ENCODE measurements at regions not wholly inside any gene's neighbourhood (a gene's known extent, or its start where the extent isn't known, plus 50 kb on each side); places are given as distances from the start of the nearest gene placed in this dataset.

- ATAC-seq = peak; percentile 27
- Histone ChIP-seq H3K36me3 (no peaks in the 10 kb centered on the region), H3K9me3 (no peaks in the 10 kb centered on the region), H3K27ac (no peak overlapping the region), H3K4me1 (no peaks in the 10 kb centered on the region), H3K4me3 (no peak overlapping the region), H3K27me3 (no peaks in the 10 kb centered on the region)
- no CpG with 5 or more reads among the region's 4 CpGs for WGBS, 2 donors (ENCODE audit: low coverage in 1 of 2)
- TF ChIP-seq EP300 (IDR thresholded peaks at IDR 0.05) (no peak), POLR2AphosphoS5 (IDR thresholded peaks at IDR 0.05) (no peak), CTCF (IDR thresholded peaks at IDR 0.05) (no peak), POLR2A (IDR thresholded peaks at IDR 0.05) (no peak)
These were observed 99.6 kb upstream of the PFN2 start for GRCh38 chr3:150070271-150070670.

- no peaks in the 10 kb centered on the region for H3K27me3 ChIP-seq
- WGBS, 2 donors (ENCODE audit: low coverage in 1 of 2) = 80% methylated on average over 1 of the region's 1 CpG; no CpG with 5 or more reads in 1 of the 2 donors
- no peaks in the 10 kb centered on the region for H3K4me1 ChIP-seq
- H3K36me3 ChIP-seq = no peaks in the 10 kb centered on the region
- TF ChIP-seq CTCF (IDR thresholded peaks at IDR 0.05) (no peak), POLR2AphosphoS5 (IDR thresholded peaks at IDR 0.05) (no peak), POLR2A (IDR thresholded peaks at IDR 0.05) (no peak), EP300 (IDR thresholded peaks at IDR 0.05) (no peak)
- H3K27ac ChIP-seq = no peak overlapping the region
- no peak overlapping the region for H3K4me3 ChIP-seq
- H3K9me3 ChIP-seq = no peaks in the 10 kb centered on the region
- ATAC-seq = no peak
These were observed 98.9 kb upstream of the PFN2 start for GRCh38 chr3:150069633-150070032.

GRCh38 chr3:150069154-150069527 is 98.4 kb upstream of the PFN2 start:
- no peaks in the 10 kb centered on the region for H3K36me3 ChIP-seq
- no peaks in the 10 kb centered on the region for H3K4me1 ChIP-seq
- no peak for ATAC-seq
- no peak overlapping the region for H3K27ac ChIP-seq
- TF ChIP-seq POLR2AphosphoS5 (IDR thresholded peaks at IDR 0.05) = no peak
- TF ChIP-seq CTCF (IDR thresholded peaks at IDR 0.05) = no peak
- TF ChIP-seq EP300 (IDR thresholded peaks at IDR 0.05) = no peak
- TF ChIP-seq POLR2A (IDR thresholded peaks at IDR 0.05) = no peak
- WGBS, 2 donors (ENCODE audit: low coverage in 1 of 2) = 33 to 75% methylated on average over 1 of the region's 1 CpG
- H3K9me3 ChIP-seq = no peaks in the 10 kb centered on the region
- no peaks in the 10 kb centered on the region for H3K27me3 ChIP-seq
- no peak overlapping the region for H3K4me3 ChIP-seq

- Histone ChIP-seq H3K4me3 (no peak overlapping the region), H3K4me1 (no peaks in the 10 kb centered on the region), H3K27ac (no peak overlapping the region), H3K27me3 (no peaks in the 10 kb centered on the region), H3K9me3 (no peaks in the 10 kb centered on the region), H3K36me3 (no peaks in the 10 kb centered on the region)
- no peak for ATAC-seq
- TF ChIP-seq POLR2AphosphoS5 (IDR thresholded peaks at IDR 0.05) = no peak
- TF ChIP-seq CTCF (IDR thresholded peaks at IDR 0.05) = no peak
- TF ChIP-seq POLR2A (IDR thresholded peaks at IDR 0.05) = no peak
- TF ChIP-seq EP300 (IDR thresholded peaks at IDR 0.05) = no peak
- 93 to 94% methylated on average over 3 to 7 of the region's 7 CpGs for WGBS, 2 donors (ENCODE audit: low coverage in 1 of 2)
These were observed 97.9 kb upstream of the PFN2 start for GRCh38 chr3:150068440-150069153.

GRCh38 chr3:150067561-150067960 is 96.9 kb upstream of the PFN2 start:
- TF ChIP-seq POLR2AphosphoS5 (IDR thresholded peaks at IDR 0.05) = no peak
- no peak for TF ChIP-seq EP300 (IDR thresholded peaks at IDR 0.05)
- TF ChIP-seq CTCF (IDR thresholded peaks at IDR 0.05) = no peak
- no peak for TF ChIP-seq POLR2A (IDR thresholded peaks at IDR 0.05)
- Histone ChIP-seq H3K27me3 (no peaks in the 10 kb centered on the region), H3K4me1 (peaks cover 0 to 6% (median 0%) of the 10 kb centered on the region in 3 donors), H3K9me3 (no peaks in the 10 kb centered on the region), H3K4me3 (no peak overlapping the region), H3K36me3 (no peaks in the 10 kb centered on the region), H3K27ac (no peak overlapping the region)
- no peak for ATAC-seq
- 50 to 88% methylated on average over 2 to 3 of the region's 3 CpGs for WGBS, 2 donors (ENCODE audit: low coverage in 1 of 2)

All from gastroesophageal sphincter (tissue), 4 donors.